B cell (primary cell): ENCODE measurements at regions not wholly inside any gene's neighbourhood (a gene's known extent, or its start where the extent isn't known, plus 50 kb on each side); places are given as distances from the start of the nearest gene placed in this dataset.

Experiments used
- CTCF ChIP-seq: fragments of 200-600 bp; IDR thresholded peaks from one replicate; pipeline ENCODE4 v1.8.0; 2022; ENCODE audit warnings: antibody characterized with exemption, mild to moderate bottlenecking
- EZH2 ChIP-seq: IDR thresholded peaks from 2 replicates; pipeline ENCODE4 v1.6.1; 2012; ENCODE audit warnings: borderline replicate concordance, low read depth, mild to moderate bottlenecking, moderate library complexity, low read length; ENCODE audit not compliant: insufficient read depth, poor library complexity, severe bottlenecking

DNA sequence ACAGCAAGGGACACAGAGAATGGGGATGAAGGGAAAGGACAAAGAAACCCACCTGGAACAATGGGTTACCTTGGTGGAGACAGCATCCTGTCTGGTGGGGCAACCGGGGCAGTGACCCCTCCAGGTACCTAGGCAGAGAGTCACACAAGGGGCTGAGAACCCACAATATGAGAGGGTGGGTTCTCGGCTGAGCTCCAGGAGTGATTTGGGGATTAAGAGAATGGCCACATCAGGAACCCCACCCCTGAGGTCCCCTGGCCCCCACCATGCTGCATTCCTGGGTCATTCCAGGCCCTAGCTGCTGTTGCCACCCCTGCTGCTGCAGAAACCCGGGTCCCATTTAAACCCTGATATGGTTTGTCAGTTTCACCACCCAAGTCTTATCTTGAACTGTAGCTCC is 172.3 kb downstream of the RTP5 start:
- TF ChIP-seq CTCF: no peak
- no peak for TF ChIP-seq EZH2
